BLaER1 treated with 17β-estradiol and CSF1 and Interleukin-3, amounts not matched to agents 10 nM and 100 nM (cell line): ENCODE measurements at regions not wholly inside any gene's neighbourhood (a gene's known extent, or its start where the extent isn't known, plus 50 kb on each side); places are given as distances from the start of the nearest gene placed in this dataset.
"Not testable (repeated sequence)": the region's sequence is repeated elsewhere in the genome, so short reads cannot be mapped to it uniquely, and the experiment has no call there.

ENCODE experiments used
- H3K27ac ChIP-seq, 11 experiments: shearing (Covaris generic); formaldehyde crosslinking; 2 replicates each; pipeline ENCODE4 v1.8.1; 2022
- H3K27me3 ChIP-seq, 11 experiments: shearing (Covaris generic); formaldehyde crosslinking; 2 replicates each; pipeline ENCODE4 v1.8.1; 2022
- H3K36me3 ChIP-seq, 11 experiments: shearing (Covaris generic); formaldehyde crosslinking; 2 replicates each; pipeline ENCODE4 v1.8.1; 2022
- H3K4me1 ChIP-seq, 10 experiments: shearing (Covaris generic); formaldehyde crosslinking; 2 replicates each; pipeline ENCODE4 v1.8.1; 2022
- H3K4me2 ChIP-seq, 11 experiments: shearing (Covaris generic); formaldehyde crosslinking; 2 replicates each; pipeline ENCODE4 v1.8.1; 2022
- H3K4me3 ChIP-seq, 10 experiments: shearing (Covaris generic); formaldehyde crosslinking; 2 replicates each; pipeline ENCODE4 v1.8.1; 2022
- H3K9ac ChIP-seq, 11 experiments: shearing (Covaris generic); formaldehyde crosslinking; 2 replicates each; pipeline ENCODE4 v1.8.1; 2022
- H3K9me3 ChIP-seq, 11 experiments: shearing (Covaris generic); formaldehyde crosslinking; replicated peaks in 1 of 11; 2 replicates each; pipeline ENCODE4 v1.8.1; 2022
- H4K20me1 ChIP-seq, 11 experiments: shearing (Covaris generic); formaldehyde crosslinking; 2 replicates each; pipeline ENCODE4 v1.8.1; 2022
- Cebpa-rat ChIP-seq, 11 experiments: shearing (Covaris generic); IDR thresholded peaks; 2 replicates each; pipeline ENCODE4 v1.8.1; 2022

- Histone ChIP-seq H3K4me1 (peaks cover 0 to 51% (median 2%) of the 10 kb centered on the region in 10 experiments; a peak in 8 of 20 replicates), H3K27me3 (no peaks in the 10 kb centered on the region), H3K9ac (no peak overlapping the region), H3K4me2 (peak overlapping the region in 2 of 11 experiments; percentile 9 to 10; a peak in 3 of 22 replicates), H3K4me3 (no peak overlapping the region), H4K20me1 (no peaks in the 10 kb centered on the region), H3K36me3 (no peaks in the 10 kb centered on the region), H3K27ac (peak overlapping the region in 4 of 11 experiments; percentile 33 to 62 (median 45); a peak in 5 of 22 replicates), H3K9me3 (no peaks in the 10 kb centered on the region)
- no peak for TF ChIP-seq Cebpa-rat (IDR thresholded peaks at IDR 0.05)
Measured at GRCh38 chr3:27559381-27559780, 75.2 kb upstream of the SLC4A7 start.

- Histone ChIP-seq H3K4me1 (peaks cover 0 to 64% (median 5%) of the 10 kb centered on the region in 10 experiments; a peak in 9 of 20 replicates), H3K27ac (no peak overlapping the region), H3K27me3 (no peaks in the 10 kb centered on the region), H3K4me3 (no peak overlapping the region), H3K9ac (no peak overlapping the region), H3K36me3 (no peaks in the 10 kb centered on the region), H3K4me2 (0 out of 22 replicates have a peak overlapping the region, but pooled peaks of 1 of the 11 experiments have one; percentile 6), H4K20me1 (no peaks in the 10 kb centered on the region), H3K9me3 (peaks cover 0 to 5% (median 0%) of the 10 kb centered on the region in 11 experiments; a peak in 3 of 22 replicates)
- TF ChIP-seq Cebpa-rat (IDR thresholded peaks at IDR 0.05) = no peak
Measured at GRCh38 chr3:27557411-27557810, 73.2 kb upstream of the SLC4A7 start.

GRCh38 chr3:27556887-27557286 lies 72.7 kb upstream of the SLC4A7 start:
- peaks cover 0 to 68% (median 5%) of the 10 kb centered on the region in 10 experiments; a peak in 9 of 20 replicates for H3K4me1 ChIP-seq
- H3K9ac ChIP-seq = no peak overlapping the region
- H3K27ac ChIP-seq = no peak overlapping the region

GRCh38 chr3:27554706-27555105 lies 70.5 kb upstream of the SLC4A7 start:
- Histone ChIP-seq H3K36me3 (no peaks in the 10 kb centered on the region), H3K27me3 (no peaks in the 10 kb centered on the region), H3K4me1 (peaks cover 0 to 50% (median 5%) of the 10 kb centered on the region in 10 experiments; a peak in 9 of 20 replicates), H3K9ac (peak overlapping the region in 2 of 11 experiments; percentile 30 to 42; a peak in 2 of 22 replicates), H3K4me3 (no peak overlapping the region), H4K20me1 (no peaks in the 10 kb centered on the region), H3K4me2 (peak overlapping the region in 4 of 11 experiments; percentile 38 to 85 (median 77); a peak in 8 of 22 replicates), H3K9me3 (peaks cover 0 to 26% (median 0%) of the 10 kb centered on the region in 11 experiments; a peak in 7 of 22 replicates), H3K27ac (peak overlapping the region in 5 of 11 experiments; percentile 15 to 72 (median 50); a peak in 9 of 22 replicates)
- no peak for TF ChIP-seq Cebpa-rat (IDR thresholded peaks at IDR 0.05)

More at GRCh38 chr3:27556887-27557286, 72.7 kb upstream of the SLC4A7 start:
- Histone ChIP-seq H3K27me3 (no peaks in the 10 kb centered on the region), H3K9me3 (peaks cover 0 to 10% (median 0%) of the 10 kb centered on the region in 11 experiments; a peak in 6 of 22 replicates), H4K20me1 (no peaks in the 10 kb centered on the region), H3K4me2 (0 out of 22 replicates have a peak overlapping the region, but pooled peaks of 1 of the 11 experiments have one; percentile 6), H3K4me3 (no peak overlapping the region), H3K36me3 (no peaks in the 10 kb centered on the region)
- TF ChIP-seq Cebpa-rat (IDR thresholded peaks at IDR 0.05) = no peak

GRCh38 chr3:27553886-27554540 lies 69.8 kb upstream of the SLC4A7 start:
- H3K36me3 ChIP-seq = no peaks in the 10 kb centered on the region
- no peaks in the 10 kb centered on the region for H3K27me3 ChIP-seq
- peak overlapping the region in 3 of 11 experiments; percentile 30 to 42 (median 30); a peak in 4 of 22 replicates for H3K9ac ChIP-seq
- H3K27ac ChIP-seq = peak overlapping the region in 5 of 11 experiments; percentile 9 to 72 (median 50); a peak in 8 of 22 replicates
- peak overlapping the region in 4 of 11 experiments; percentile 38 to 85 (median 77); a peak in 8 of 22 replicates for H3K4me2 ChIP-seq
- peaks cover 0 to 26% (median 0%) of the 10 kb centered on the region in 11 experiments; a peak in 7 of 22 replicates for H3K9me3 ChIP-seq
- peaks cover 0 to 44% (median 5%) of the 10 kb centered on the region in 10 experiments; a peak in 9 of 20 replicates for H3K4me1 ChIP-seq
- H3K4me3 ChIP-seq = no peak overlapping the region
- TF ChIP-seq Cebpa-rat (IDR thresholded peaks at IDR 0.05) = no peak
- H4K20me1 ChIP-seq = no peaks in the 10 kb centered on the region

- not testable (repeated sequence) for H3K4me3 ChIP-seq, H4K20me1 ChIP-seq, H3K27me3 ChIP-seq, H3K36me3 ChIP-seq, H3K9ac ChIP-seq
- Histone ChIP-seq H3K4me2 (peak overlapping the region in 3 of 11 experiments; percentile 72 to 82 (median 74); a peak in 6 of 22 replicates), H3K27ac (peak overlapping the region in 1 of 11 experiments; percentile 60; a peak in 1 of 22 replicates), H3K4me1 (peaks cover 0 to 44% (median 5%) of the 10 kb centered on the region in 10 experiments; a peak in 9 of 20 replicates), H3K9me3 (peaks cover 0 to 26% (median 0%) of the 10 kb centered on the region in 11 experiments; a peak in 7 of 22 replicates)
Measured at GRCh38 chr3:27552708-27553107, 68.5 kb upstream of the SLC4A7 start.

GRCh38 chr3:27551413-27551812 lies 67.2 kb upstream of the SLC4A7 start:
- not testable (repeated sequence) for H3K9ac ChIP-seq, H4K20me1 ChIP-seq, H3K36me3 ChIP-seq, H3K27me3 ChIP-seq, H3K4me3 ChIP-seq, H3K4me2 ChIP-seq, H3K27ac ChIP-seq
- H3K9me3 ChIP-seq = peaks cover 0 to 26% (median 0%) of the 10 kb centered on the region in 11 experiments; a peak in 7 of 22 replicates
- peaks cover 0 to 39% (median 5%) of the 10 kb centered on the region in 10 experiments; a peak in 9 of 20 replicates for H3K4me1 ChIP-seq

GRCh38 chr3:27545061-27545460 lies 60.9 kb upstream of the SLC4A7 start:
- H3K9me3 ChIP-seq = 0 out of 22 replicates have a peak, but pooled peaks cover 0 to 7% (median 0%) of the 10 kb centered on the region in 11 experiments
- H3K4me1 ChIP-seq = peaks cover 0 to 64% (median 0%) of the 10 kb centered on the region in 10 experiments; a peak in 8 of 20 replicates
- no peak for TF ChIP-seq Cebpa-rat (IDR thresholded peaks at IDR 0.05)
- no peaks in the 10 kb centered on the region for H3K36me3 ChIP-seq
- peak overlapping the region in 4 of 11 experiments; percentile 38 to 59 (median 58); a peak in 6 of 22 replicates for H3K4me2 ChIP-seq
- H3K27ac ChIP-seq = peak overlapping the region in 7 of 11 experiments; percentile 2 to 77 (median 59); a peak in 10 of 22 replicates
- H4K20me1 ChIP-seq = no peaks in the 10 kb centered on the region
- H3K9ac ChIP-seq = peak overlapping the region in 3 of 11 experiments; percentile 2 to 25 (median 14); a peak in 2 of 22 replicates
- no peak overlapping the region for H3K4me3 ChIP-seq
- no peaks in the 10 kb centered on the region for H3K27me3 ChIP-seq
